K562 (cell line): ENCODE measurements at regions not wholly inside any gene's neighbourhood (a gene's known extent, or its start where the extent isn't known, plus 50 kb on each side); places are given as distances from the start of the nearest gene placed in this dataset.

Experiments
- ATAC-seq: fragments of 200-7000 bp; cut with Tn5 transposase; 3 replicates; pipeline ENCODE4 v1.9.1; 2020; ENCODE audit warnings: moderate library complexity
- BruUV-seq: library from RNA; stranded (reverse); fragments of 400-500 nt; replicated peaks from 2 replicates; lab custom pipeline; 2021; lab: Mats Ljungman, UMichigan
- CTCF ChIA-PET: fragments of 300-600 bp; formaldehyde crosslinking; extraction: SDS; loops from one replicate; lab custom pipeline; 2021; ENCODE audit warnings: low intra/inter-chr PET ratio; lab: Yijun Ruan, JAX
- POLR2A ChIA-PET: fragments of 300-600, 350-650 bp; sonication (Branson Sonifier 250); formaldehyde crosslinking; extraction: SDS; loops from one replicate; lab custom pipeline; 2021; ENCODE audit warnings: antibody characterized with exemption, inconsistent platforms; lab: Yijun Ruan, JAX
- DNase-seq, 4 experiments: peaks; one replicate each; pipeline versions ENCODE4 v3.0.0 to v3.0.0-alpha.2; 2011 to 2018; ENCODE audit warnings: low spot score in 3 of 4, mixed read lengths in 3 of 4; ENCODE audit errors: extremely low read depth in 1 of 4
- FAIRE-seq: peaks from 2 replicates; lab custom pipeline; 2011; peaks lifted over from hg19 to GRCh38; lab: Jason Lieb, UNC
- H2AFZ ChIP-seq: 2 replicates; pipeline ENCODE4 v1.6.0; 2011; ENCODE audit warnings: low read depth, low read length, control low read depth, inconsistent platforms
- H3K27ac ChIP-seq: fragments of 200-600 bp; 3 replicates; pipeline ENCODE4 v1.8.0; 2011; ENCODE audit warnings: low read depth, mild to moderate bottlenecking, control low read depth, inconsistent platforms, low read length, moderate library complexity, mixed read lengths; ENCODE audit errors: extremely low read depth
- H3K27me3 ChIP-seq, 2 experiments: fragments of 300-600 bp in 1 of 2; 2 replicates in 1 of 2; 3 replicates in 1 of 2; pipeline versions ENCODE4 v1.6.0 to v1.8.0; 2011; ENCODE audit warnings: inconsistent platforms in 2 of 2, low read length in 2 of 2, mild to moderate bottlenecking in 1 of 2, mixed read lengths in 1 of 2, moderate library complexity in 1 of 2; ENCODE audit not compliant: control insufficient read depth in 2 of 2, insufficient read depth in 2 of 2
- H3K36me3 ChIP-seq: fragments of 300-600 bp; 3 replicates; pipeline ENCODE4 v1.8.0; 2011; ENCODE audit warnings: mild to moderate bottlenecking, low read length, inconsistent platforms; ENCODE audit not compliant: control insufficient read depth, insufficient read depth
- H3K4me1 ChIP-seq, 2 experiments: fragments of 200-600 bp in 1 of 2; replicated peaks in 1 of 2; 2 replicates in 1 of 2; 3 replicates in 1 of 2; pipeline versions ENCODE4 v1.5.1 to v1.8.0; 2011; ENCODE audit warnings: inconsistent platforms in 2 of 2, low read length in 2 of 2, mild to moderate bottlenecking in 1 of 2, mixed read lengths in 1 of 2, moderate library complexity in 1 of 2; ENCODE audit not compliant: control insufficient read depth in 2 of 2, insufficient read depth in 2 of 2
- H3K4me2 ChIP-seq: 2 replicates; pipeline ENCODE4 v1.6.1; 2011; ENCODE audit warnings: low read length, control low read depth, inconsistent platforms, mixed read lengths; ENCODE audit not compliant: insufficient read depth
- H3K4me3 ChIP-seq: fragments of 200-600 bp; sonication (generic), shearing (Covaris generic); 2 replicates; pipeline ENCODE4 v1.5.1; 2016; ENCODE audit warnings: control low read depth, inconsistent platforms
- H3K79me2 ChIP-seq: fragments of 200-600 bp; 3 replicates; pipeline ENCODE4 v1.8.0; 2011; ENCODE audit warnings: low read length, inconsistent platforms; ENCODE audit not compliant: control insufficient read depth, insufficient read depth
- H3K9ac ChIP-seq, 2 experiments: 2 replicates each; pipeline versions ENCODE4 v1.6.0 to v1.6.1; 2011; ENCODE audit warnings: low read depth in 2 of 2, low read length in 2 of 2, control low read depth in 1 of 2, inconsistent platforms in 1 of 2, mild to moderate bottlenecking in 1 of 2, mixed read lengths in 1 of 2; ENCODE audit not compliant: insufficient read depth in 1 of 2
- H3K9me1 ChIP-seq: one replicate; pipeline ENCODE4 v1.6.0; 2011; ENCODE audit warnings: inconsistent platforms, mild to moderate bottlenecking, low read length, moderate library complexity; ENCODE audit not compliant: control insufficient read depth, insufficient read depth
- H3K9me3 ChIP-seq: replicated peaks from 2 replicates; pipeline ENCODE4 v1.5.1; 2011; ENCODE audit warnings: low read depth, low read length, inconsistent platforms; ENCODE audit not compliant: control insufficient read depth, insufficient read depth
- H4K20me1 ChIP-seq: replicated peaks from 2 replicates; pipeline ENCODE4 v1.6.1; 2011; ENCODE audit warnings: low read length, inconsistent platforms, mixed read lengths; ENCODE audit not compliant: control insufficient read depth, insufficient read depth
- ESRRA ChIP-seq: fragments of 450-650 bp; IDR thresholded peaks from 2 replicates; pipeline ENCODE4 v1.6.1; 2014; ENCODE audit warnings: low read depth, mild to moderate bottlenecking, moderate library complexity, borderline replicate concordance
- FOSL1 ChIP-seq: fragments of 200-800 bp; sonication (Bioruptor generic); conservative IDR thresholded peaks from 2 replicates; pipeline ENCODE4 v1.6.1; 2016; ENCODE audit warnings: missing genetic modification characterization, missing compliant biosample characterization
- HOMEZ ChIP-seq: fragments of 250-450 bp; sonication (Bioruptor Pico); IDR thresholded peaks from 2 replicates; pipeline ENCODE4 v1.4.0; 2020; ENCODE audit warnings: mild to moderate bottlenecking, moderate library complexity
- KLF16 ChIP-seq: IDR thresholded peaks from 2 replicates; pipeline ENCODE4 v1.6.1; 2016; ENCODE audit warnings: antibody characterized with exemption
- MTF1 ChIP-seq: fragments of 250-450 bp; sonication (Bioruptor Pico); IDR thresholded peaks from 2 replicates; pipeline ENCODE4 v1.9.0; 2021; ENCODE audit warnings: moderate library complexity, mild to moderate bottlenecking, inconsistent platforms, borderline replicate concordance
- SOX6 ChIP-seq: fragments of 450-650 bp; IDR thresholded peaks from 2 replicates; pipeline ENCODE4 v1.6.1; 2014; ENCODE audit warnings: mild to moderate bottlenecking
- TRIM28 ChIP-seq: fragments of 450-650 bp; IDR thresholded peaks from 2 replicates; pipeline ENCODE4 v1.6.1; 2017
- ZNF398 ChIP-seq: fragments of 250-450 bp; sonication (Bioruptor Pico); IDR thresholded peaks from 2 replicates; pipeline ENCODE4 v1.8.0; 2021; ENCODE audit warnings: moderate library complexity, mild to moderate bottlenecking, inconsistent platforms
- ZNF436 ChIP-seq: fragments of 250-450, 450-650 bp; sonication (Bioruptor Pico); formaldehyde crosslinking; IDR thresholded peaks from 2 replicates; pipeline ENCODE4 v1.7.0; 2020; ENCODE audit warnings: mild to moderate bottlenecking
- WGBS: fragments of 100-300 bp; shearing (Covaris generic); methylation state at CpG from one replicate; pipeline ENCODE4 v1.1.6; 2016; ENCODE audit warnings: low coverage, mixed read lengths; ENCODE audit not compliant: insufficient coverage; ENCODE audit errors: missing lambda C conversion rate; 5-methylcytosine and 5-hydroxymethylcytosine counted together
- in situ Hi-C: fragments of 300-500 bp; cut with MboI; formaldehyde crosslinking; loops from 4 replicates; pipeline ENCODE4 v1.15.0; 2018; ENCODE audit warnings: inconsistent platforms, mixed read lengths
- intact Hi-C: fragments of 100-400 bp; cut with micrococcal nuclease; formaldehyde crosslinking; loops from 2 replicates; pipeline ENCODE4 v1.14.2; 2022
- TF ChIP-seq, protein P1 (sequence below): fragments of 450-650 bp; conservative IDR thresholded peaks from 2 replicates; pipeline ENCODE4 v1.6.1; 2016; ENCODE audit warnings: missing genetic modification characterization, low read depth, mild to moderate bottlenecking, control low read depth, missing compliant biosample characterization

- Histone ChIP-seq H3K4me1 (no peaks in the 10 kb centered on the region), H3K27ac (no peak overlapping the region), H3K79me2 (no peaks in the 10 kb centered on the region), H2AFZ (no peak overlapping the region), H3K4me3 (no peak overlapping the region), H3K36me3 (no peaks in the 10 kb centered on the region), H3K9me1 (no peaks in the 10 kb centered on the region), H3K9me3 (no peaks in the 10 kb centered on the region), H4K20me1 (no peaks in the 10 kb centered on the region), H3K4me2 (no peak overlapping the region), H3K9ac (no peak overlapping the region), H3K27me3 (no peaks in the 10 kb centered on the region)
- ATAC-seq = no peak
- no TSS peak for BruUV-seq
- ChIA-PET CTCF (no interaction called here), POLR2A (interaction anchor here (0.6 kb wide), 1 partner anchor 11 kb away, joined by 3 read pairs; no protein-coding TSS in a partner anchor)
- no peak for DNase-seq
- FAIRE-seq = no peak
- intact Hi-C loops (no loop called here), in situ Hi-C loops (no loop called here)
- 0% methylated on average over 4 of the region's 4 CpGs for WGBS
- TF ChIP-seq SOX6 = no peak
- no peak for TF ChIP-seq ESRRA
- no peak for TF ChIP-seq ZNF436 (CRISPR knock-in tag)
- TF ChIP-seq, protein P1, sequence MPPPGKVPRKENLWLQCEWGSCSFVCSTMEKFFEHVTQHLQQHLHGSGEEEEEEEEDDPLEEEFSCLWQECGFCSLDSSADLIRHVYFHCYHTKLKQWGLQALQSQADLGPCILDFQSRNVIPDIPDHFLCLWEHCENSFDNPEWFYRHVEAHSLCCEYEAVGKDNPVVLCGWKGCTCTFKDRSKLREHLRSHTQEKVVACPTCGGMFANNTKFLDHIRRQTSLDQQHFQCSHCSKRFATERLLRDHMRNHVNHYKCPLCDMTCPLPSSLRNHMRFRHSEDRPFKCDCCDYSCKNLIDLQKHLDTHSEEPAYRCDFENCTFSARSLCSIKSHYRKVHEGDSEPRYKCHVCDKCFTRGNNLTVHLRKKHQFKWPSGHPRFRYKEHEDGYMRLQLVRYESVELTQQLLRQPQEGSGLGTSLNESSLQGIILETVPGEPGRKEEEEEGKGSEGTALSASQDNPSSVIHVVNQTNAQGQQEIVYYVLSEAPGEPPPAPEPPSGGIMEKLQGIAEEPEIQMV (tag) = no peak
- TF ChIP-seq ZNF398 (CRISPR knock-in tag) = no peak
- TF ChIP-seq HOMEZ (CRISPR knock-in tag) = no peak
- no peak for TF ChIP-seq FOSL1 (tag)
- no peak for TF ChIP-seq KLF16
- TF ChIP-seq TRIM28 = no peak
- TF ChIP-seq MTF1 (CRISPR knock-in tag) = no peak
Observed at GRCh38 chrX:42837101-42837726, 59.3 kb upstream of the PPP1R2C start.
